Spinal cord (tissue), 9 donors: ENCODE measurements at regions not wholly inside any gene's neighbourhood (a gene's known extent, or its start where the extent isn't known, plus 50 kb on each side); places are given as distances from the start of the nearest gene placed in this dataset.

Experiments
- DNase-seq, 6 donors: peaks; one replicate each; pipeline versions ENCODE4 v3.0.0 to v3.0.0-alpha.2; 2013 to 2015; ENCODE audit warnings: low spot score in 6 of 6, low read depth in 4 of 6
- H3K27ac ChIP-seq: one replicate; pipeline ENCODE4 v1.5.1; 2013; ENCODE audit warnings: low read depth, low read length, control low read depth
- H3K27me3 ChIP-seq: one replicate; pipeline ENCODE4 v1.6.1; 2013; ENCODE audit warnings: low read length; ENCODE audit not compliant: control insufficient read depth, insufficient read depth
- H3K36me3 ChIP-seq: one replicate; pipeline ENCODE4 v1.6.1; 2013; ENCODE audit warnings: low read length; ENCODE audit not compliant: control insufficient read depth, insufficient read depth
- H3K4me1 ChIP-seq: one replicate; pipeline ENCODE4 v1.6.1; 2013; ENCODE audit warnings: low read length; ENCODE audit not compliant: control insufficient read depth, insufficient read depth
- H3K4me3 ChIP-seq: one replicate; pipeline ENCODE4 v1.5.1; 2013; ENCODE audit warnings: low read depth, low read length, control low read depth
- H3K9me3 ChIP-seq: one replicate; pipeline ENCODE4 v1.6.1; 2013; ENCODE audit warnings: low read length; ENCODE audit not compliant: control insufficient read depth, insufficient read depth
- WGBS: methylation state at CpG from one replicate; pipeline ENCODE4 v1.1.5; 2013; ENCODE audit warnings: missing lambda C conversion rate; ENCODE audit not compliant: insufficient coverage; 5-methylcytosine and 5-hydroxymethylcytosine counted together
- donor health status: healthy.

- Histone ChIP-seq H3K4me1 (peaks cover 4% of the 10 kb centered on the region), H3K4me3 (no peak overlapping the region), H3K27ac (no peak overlapping the region), H3K27me3 (no peaks in the 10 kb centered on the region), H3K9me3 (no peaks in the 10 kb centered on the region), H3K36me3 (no peaks in the 10 kb centered on the region)
- DNase-seq = no peak
- WGBS = 100% methylated on average over 1 of the region's 1 CpG
These were observed 58.4 kb downstream of the HMHB1 start for GRCh38 chr5:143870362-143870761.

- Histone ChIP-seq H3K27me3 (no peaks in the 10 kb centered on the region), H3K4me1 (peaks cover 4% of the 10 kb centered on the region), H3K27ac (no peak overlapping the region), H3K4me3 (no peak overlapping the region), H3K36me3 (no peaks in the 10 kb centered on the region), H3K9me3 (no peaks in the 10 kb centered on the region)
- WGBS = 68% methylated on average over 4 of the region's 5 CpGs
- no peak for DNase-seq
These were observed 59.1 kb downstream of the HMHB1 start for GRCh38 chr5:143870871-143871632.

- Histone ChIP-seq H3K4me1 (peaks cover 4% of the 10 kb centered on the region), H3K4me3 (no peak overlapping the region), H3K36me3 (no peaks in the 10 kb centered on the region), H3K27me3 (no peaks in the 10 kb centered on the region), H3K27ac (no peak overlapping the region), H3K9me3 (no peaks in the 10 kb centered on the region)
- WGBS = no CpG with 5 or more reads among the region's 2 CpGs
- no peak for DNase-seq
These were observed 59.7 kb downstream of the HMHB1 start for GRCh38 chr5:143871672-143872071.

GRCh38 chr5:143874312-143874711 lies 62.4 kb downstream of the HMHB1 start:
- Histone ChIP-seq H3K27me3 (no peaks in the 10 kb centered on the region), H3K9me3 (no peaks in the 10 kb centered on the region), H3K27ac (peak overlapping the region; percentile 65), H3K4me1 (peaks cover 7% of the 10 kb centered on the region), H3K36me3 (no peaks in the 10 kb centered on the region), H3K4me3 (no peak overlapping the region)
- 23% methylated on average over 2 of the region's 4 CpGs for WGBS
- peak in 1 of 6 donors; percentile 64 for DNase-seq

DNA sequence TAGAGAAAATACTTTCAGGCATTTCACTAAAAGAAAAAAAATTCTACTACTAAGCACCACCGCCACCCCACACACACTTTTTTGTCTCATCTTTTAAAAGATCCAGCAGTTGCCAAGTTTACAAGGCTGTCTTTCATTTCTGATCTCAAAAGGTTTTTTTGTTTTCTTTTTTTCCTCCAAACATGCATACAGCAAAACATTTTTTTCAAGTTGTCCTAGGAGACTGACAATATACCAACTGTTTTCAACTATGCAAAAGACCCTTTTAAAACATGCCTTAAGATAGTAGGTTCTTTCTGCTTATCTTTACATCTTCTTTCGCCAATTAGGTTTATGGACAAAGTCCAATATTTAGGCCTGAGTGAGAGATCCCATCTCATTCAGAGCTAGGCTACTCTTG lies 65.2 kb downstream of the HMHB1 start:
- peak in 2 of 6 donors; percentile 65 to 69 for DNase-seq
- 40% methylated on average over 1 of the region's 2 CpGs for WGBS
- peaks cover 7% of the 10 kb centered on the region for H3K4me1 ChIP-seq
- H3K9me3 ChIP-seq = no peaks in the 10 kb centered on the region
- no peaks in the 10 kb centered on the region for H3K36me3 ChIP-seq
- no peak overlapping the region for H3K4me3 ChIP-seq
- peak overlapping the region; percentile 20 for H3K27ac ChIP-seq
- no peaks in the 10 kb centered on the region for H3K27me3 ChIP-seq

GRCh38 chr5:143878430-143878829 lies 66.5 kb downstream of the HMHB1 start:
- 100% methylated on average over 1 of the region's 5 CpGs for WGBS

DNA sequence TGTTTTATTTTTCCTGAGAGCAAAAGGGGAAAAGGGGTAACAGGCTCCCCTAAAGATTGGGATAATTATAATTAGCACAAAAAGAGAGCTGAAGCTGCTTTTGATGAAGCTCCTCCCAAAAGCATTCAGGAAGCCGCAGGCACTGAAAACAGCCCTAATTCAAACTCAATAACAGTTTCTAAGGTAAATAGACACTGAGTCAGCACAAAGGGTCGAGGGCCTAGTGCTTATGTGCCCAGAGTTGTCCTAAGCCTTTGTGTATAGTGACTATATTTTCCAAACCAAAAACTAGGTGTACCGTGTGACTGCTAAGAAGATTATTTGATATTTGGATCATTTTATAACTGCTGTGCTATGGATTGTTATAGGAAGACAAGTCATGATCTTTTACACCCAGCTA lies 67.7 kb downstream of the HMHB1 start:
- no peaks in the 10 kb centered on the region for H3K9me3 ChIP-seq
- H3K27me3 ChIP-seq = no peaks in the 10 kb centered on the region
- H3K36me3 ChIP-seq = no peaks in the 10 kb centered on the region
- peaks cover 3% of the 10 kb centered on the region for H3K4me1 ChIP-seq
- no peak overlapping the region for H3K27ac ChIP-seq
- WGBS = no CpG with 5 or more reads among the region's 3 CpGs
- H3K4me3 ChIP-seq = no peak overlapping the region
- DNase-seq = no peak

More at GRCh38 chr5:143878430-143878829, 66.5 kb downstream of the HMHB1 start:
- H3K27me3 ChIP-seq = no peaks in the 10 kb centered on the region
- peaks cover 7% of the 10 kb centered on the region for H3K4me1 ChIP-seq
- no peaks in the 10 kb centered on the region for H3K36me3 ChIP-seq
- no peak overlapping the region for H3K4me3 ChIP-seq
- no peaks in the 10 kb centered on the region for H3K9me3 ChIP-seq
- DNase-seq = no peak
- no peak overlapping the region for H3K27ac ChIP-seq

DNA sequence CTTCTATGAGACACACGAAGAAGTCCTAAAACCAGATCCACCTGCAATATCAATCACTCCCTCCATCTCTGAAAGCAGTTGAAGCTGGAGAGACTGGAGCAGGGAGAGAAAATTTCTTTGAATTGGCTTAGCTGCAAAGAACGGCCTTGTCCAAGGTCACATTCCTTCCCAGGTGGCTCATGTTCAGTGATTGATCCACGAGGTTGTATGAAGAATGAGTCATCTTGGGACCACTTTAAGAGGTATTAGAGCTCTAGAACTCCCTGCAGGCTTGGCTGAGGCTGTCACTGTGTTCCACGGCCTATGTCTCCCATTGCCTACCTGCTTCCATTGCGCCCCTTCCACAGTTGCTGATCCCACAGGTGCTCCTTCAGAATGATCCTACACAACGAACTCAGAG lies 68.2 kb downstream of the HMHB1 start:
- H3K4me1 ChIP-seq = peaks cover 3% of the 10 kb centered on the region
- no peak for DNase-seq
- no peaks in the 10 kb centered on the region for H3K9me3 ChIP-seq
- no peaks in the 10 kb centered on the region for H3K27me3 ChIP-seq
- H3K36me3 ChIP-seq = no peaks in the 10 kb centered on the region
- H3K4me3 ChIP-seq = no peak overlapping the region
- WGBS = 90% methylated on average over 5 of the region's 6 CpGs
- H3K27ac ChIP-seq = no peak overlapping the region

GRCh38 chr5:143882520-143882919 lies 70.6 kb downstream of the HMHB1 start:
- WGBS = 100% methylated on average over 4 of the region's 5 CpGs
- no peak overlapping the region for H3K4me3 ChIP-seq
- H3K4me1 ChIP-seq = peaks cover 11% of the 10 kb centered on the region
- no peak overlapping the region for H3K27ac ChIP-seq
- H3K36me3 ChIP-seq = no peaks in the 10 kb centered on the region
- DNase-seq = no peak
- H3K27me3 ChIP-seq = no peaks in the 10 kb centered on the region
- no peaks in the 10 kb centered on the region for H3K9me3 ChIP-seq

DNA sequence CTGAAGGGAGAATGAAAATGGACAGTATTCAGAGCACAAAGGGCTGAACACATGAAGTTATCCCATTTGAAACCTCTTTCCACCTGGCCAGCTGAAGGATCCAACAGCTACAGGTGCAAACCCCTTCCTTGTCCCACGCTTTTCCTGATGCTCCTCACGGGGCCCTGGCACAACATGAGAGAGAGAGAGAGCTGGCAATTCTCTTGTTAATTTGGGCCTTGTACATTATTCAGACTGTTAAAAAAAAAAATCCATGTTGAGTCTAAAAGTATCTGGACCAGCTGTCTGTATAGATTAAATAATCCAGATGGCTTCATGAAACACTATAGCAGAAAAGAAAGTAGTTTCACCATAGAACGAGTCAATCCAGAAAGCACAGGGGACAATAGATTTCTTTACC lies 74.1 kb downstream of the HMHB1 start:
- no peak for DNase-seq
- Histone ChIP-seq H3K36me3 (no peaks in the 10 kb centered on the region), H3K9me3 (no peaks in the 10 kb centered on the region), H3K27me3 (no peaks in the 10 kb centered on the region), H3K4me1 (peaks cover 8% of the 10 kb centered on the region), H3K27ac (peak overlapping the region; percentile 78), H3K4me3 (no peak overlapping the region)
- no CpG with 5 or more reads among the region's 3 CpGs for WGBS
